Right atrium auricular region (tissue), 2 donors: ENCODE measurements at regions not wholly inside any gene's neighbourhood (a gene's known extent, or its start where the extent isn't known, plus 50 kb on each side); places are given as distances from the start of the nearest gene placed in this dataset.

Experiments
- DNase-seq: peaks from one replicate; pipeline ENCODE4 v3.0.0-alpha.2; 2019; ENCODE audit warnings: low spot score
- H3K27ac ChIP-seq, 2 donors: fragments of 200-600 bp; sonication (generic); 1 replicate in 1 of 2; 2 replicates in 1 of 2; pipeline ENCODE4 v1.5.1; 2016 to 2019
- H3K27me3 ChIP-seq, 2 donors: fragments of 200-600 bp; sonication (generic); one replicate each; pipeline versions ENCODE4 v1.5.1 to v1.6.0; 2017 to 2019
- H3K36me3 ChIP-seq: fragments of 200-600 bp; sonication (generic); one replicate; pipeline ENCODE4 v1.5.1; 2016
- H3K4me1 ChIP-seq, 2 donors: fragments of 200-600 bp; sonication (generic); one replicate each; pipeline versions ENCODE4 v1.5.1 to v1.6.0; 2017 to 2019
- H3K4me3 ChIP-seq, 2 donors: fragments of 200-600 bp; sonication (generic); 1 replicate in 1 of 2; 2 replicates in 1 of 2; pipeline ENCODE4 v1.5.1; 2017 to 2019; ENCODE audit warnings: mild to moderate bottlenecking in 1 of 2, moderate library complexity in 1 of 2
- H3K9me3 ChIP-seq, 2 donors: fragments of 200-600 bp; sonication (generic); one replicate each; pipeline ENCODE4 v1.5.1; 2019
- TF ChIP-seq, protein P1 (sequence below), 2 donors: fragments of 200-600 bp; sonication (generic); IDR thresholded peaks; one replicate each; pipeline ENCODE4 v1.5.1; 2019; ENCODE audit warnings: antibody characterized with exemption in 2 of 2

DNA sequence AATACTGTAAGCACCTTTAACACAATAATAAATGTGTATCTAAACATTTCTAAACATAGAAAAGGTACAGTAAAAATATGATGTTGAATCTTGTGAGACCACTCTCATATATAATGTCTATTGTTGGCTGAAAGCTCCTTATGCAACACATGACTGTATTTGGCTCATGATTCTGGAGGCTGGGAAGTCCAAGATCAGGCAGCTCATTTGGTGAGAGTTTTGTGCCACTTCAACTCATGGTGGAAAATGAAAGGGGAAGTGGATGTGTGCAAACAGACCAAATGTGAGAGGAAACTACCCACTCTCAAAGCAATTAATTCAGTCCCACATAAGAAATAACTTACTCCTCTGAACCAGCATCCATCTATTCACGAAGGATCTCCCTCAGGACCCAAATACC is 257.7 kb upstream of the OPRM1 start:
- Histone ChIP-seq H3K9me3 (peaks cover 0 to 8% of the 10 kb centered on the region in 2 donors), H3K27ac (no peak overlapping the region), H3K36me3 (no peaks in the 10 kb centered on the region), H3K4me3 (no peak overlapping the region), H3K27me3 (no peaks in the 10 kb centered on the region), H3K4me1 (no peaks in the 10 kb centered on the region)
- no peak for DNase-seq
- TF ChIP-seq, protein P1, sequence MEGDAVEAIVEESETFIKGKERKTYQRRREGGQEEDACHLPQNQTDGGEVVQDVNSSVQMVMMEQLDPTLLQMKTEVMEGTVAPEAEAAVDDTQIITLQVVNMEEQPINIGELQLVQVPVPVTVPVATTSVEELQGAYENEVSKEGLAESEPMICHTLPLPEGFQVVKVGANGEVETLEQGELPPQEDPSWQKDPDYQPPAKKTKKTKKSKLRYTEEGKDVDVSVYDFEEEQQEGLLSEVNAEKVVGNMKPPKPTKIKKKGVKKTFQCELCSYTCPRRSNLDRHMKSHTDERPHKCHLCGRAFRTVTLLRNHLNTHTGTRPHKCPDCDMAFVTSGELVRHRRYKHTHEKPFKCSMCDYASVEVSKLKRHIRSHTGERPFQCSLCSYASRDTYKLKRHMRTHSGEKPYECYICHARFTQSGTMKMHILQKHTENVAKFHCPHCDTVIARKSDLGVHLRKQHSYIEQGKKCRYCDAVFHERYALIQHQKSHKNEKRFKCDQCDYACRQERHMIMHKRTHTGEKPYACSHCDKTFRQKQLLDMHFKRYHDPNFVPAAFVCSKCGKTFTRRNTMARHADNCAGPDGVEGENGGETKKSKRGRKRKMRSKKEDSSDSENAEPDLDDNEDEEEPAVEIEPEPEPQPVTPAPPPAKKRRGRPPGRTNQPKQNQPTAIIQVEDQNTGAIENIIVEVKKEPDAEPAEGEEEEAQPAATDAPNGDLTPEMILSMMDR (IDR thresholded peaks at IDR 0.05): no peak

DNA sequence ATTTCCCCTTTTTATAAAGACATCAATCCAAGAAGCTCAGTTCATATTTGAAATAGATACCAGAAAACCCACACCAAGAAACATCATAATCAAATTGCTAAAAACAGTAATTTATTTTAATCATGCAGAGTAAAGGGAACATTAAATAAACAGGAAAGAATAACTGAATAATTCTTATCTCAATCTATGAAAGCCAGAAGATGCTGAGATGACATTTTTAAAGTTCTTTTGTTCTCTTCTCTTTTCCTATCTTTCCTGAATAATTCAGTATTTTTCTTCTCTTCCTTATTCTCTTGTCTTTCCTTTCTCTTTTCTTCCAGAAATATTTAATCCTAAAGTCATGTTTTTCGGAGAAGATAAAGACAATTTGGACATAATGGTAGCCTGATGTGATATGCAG is 259.0 kb upstream of the OPRM1 start:
- peaks cover 0 to 8% of the 10 kb centered on the region in 2 donors for H3K9me3 ChIP-seq
- DNase-seq: no peak
- no peaks in the 10 kb centered on the region for H3K36me3 ChIP-seq
- no peak overlapping the region for H3K4me3 ChIP-seq
- no peaks in the 10 kb centered on the region for H3K27me3 ChIP-seq
- TF ChIP-seq, protein P1 (IDR thresholded peaks at IDR 0.05): no peak
- H3K27ac ChIP-seq: no peak overlapping the region
- H3K4me1 ChIP-seq: no peaks in the 10 kb centered on the region

DNA sequence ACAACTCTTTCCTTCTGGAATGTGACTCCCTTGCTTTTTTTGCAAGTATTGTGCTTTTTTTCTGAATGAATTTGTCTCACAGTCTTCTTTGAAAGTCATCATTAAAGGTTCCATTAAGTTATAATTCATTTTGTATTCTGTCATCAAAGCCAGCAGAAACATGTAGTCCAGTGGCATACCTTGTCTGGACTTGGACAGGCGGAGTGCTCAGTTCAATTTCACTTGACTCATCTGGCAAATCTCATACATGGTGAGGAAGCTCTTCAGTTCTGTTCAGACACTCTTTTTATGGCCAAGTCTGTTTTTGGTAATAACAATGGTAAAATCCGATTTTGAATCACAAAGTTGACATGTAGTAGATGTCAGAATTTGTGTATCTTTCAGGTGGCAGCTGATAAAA is 260.8 kb upstream of the OPRM1 start:
- Histone ChIP-seq H3K36me3 (no peaks in the 10 kb centered on the region), H3K27ac (no peak overlapping the region), H3K27me3 (no peaks in the 10 kb centered on the region), H3K9me3 (peaks cover 0 to 8% of the 10 kb centered on the region in 2 donors), H3K4me1 (no peaks in the 10 kb centered on the region), H3K4me3 (no peak overlapping the region)
- DNase-seq: no peak
- TF ChIP-seq, protein P1 (IDR thresholded peaks at IDR 0.05): no peak

DNA sequence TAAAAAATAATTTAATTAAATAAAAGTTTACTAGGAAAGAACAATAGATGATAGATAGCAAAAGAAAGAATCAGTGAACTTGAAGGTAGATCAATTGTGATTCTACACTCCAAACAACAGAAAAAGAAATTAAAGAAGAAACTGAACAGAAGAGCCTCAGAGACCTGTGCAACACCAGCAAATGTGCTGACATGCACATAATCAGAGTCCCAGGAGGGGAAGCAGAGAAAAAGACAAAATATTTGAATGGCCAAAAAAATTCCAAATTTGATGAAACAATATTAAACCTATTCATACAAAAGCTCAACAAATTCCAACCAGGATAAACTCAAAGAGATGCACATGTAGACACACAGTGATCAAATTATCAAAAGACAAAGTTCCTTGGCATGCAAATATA is 267.5 kb upstream of the OPRM1 start:
- no peaks in the 10 kb centered on the region for H3K27me3 ChIP-seq
- H3K36me3 ChIP-seq: no peaks in the 10 kb centered on the region
- H3K27ac ChIP-seq: no peak overlapping the region
- H3K4me1 ChIP-seq: no peaks in the 10 kb centered on the region
- H3K4me3 ChIP-seq: no peak overlapping the region
- TF ChIP-seq, protein P1 (IDR thresholded peaks at IDR 0.05): no peak
- H3K9me3 ChIP-seq: no peaks in the 10 kb centered on the region
- DNase-seq: no peak

DNA sequence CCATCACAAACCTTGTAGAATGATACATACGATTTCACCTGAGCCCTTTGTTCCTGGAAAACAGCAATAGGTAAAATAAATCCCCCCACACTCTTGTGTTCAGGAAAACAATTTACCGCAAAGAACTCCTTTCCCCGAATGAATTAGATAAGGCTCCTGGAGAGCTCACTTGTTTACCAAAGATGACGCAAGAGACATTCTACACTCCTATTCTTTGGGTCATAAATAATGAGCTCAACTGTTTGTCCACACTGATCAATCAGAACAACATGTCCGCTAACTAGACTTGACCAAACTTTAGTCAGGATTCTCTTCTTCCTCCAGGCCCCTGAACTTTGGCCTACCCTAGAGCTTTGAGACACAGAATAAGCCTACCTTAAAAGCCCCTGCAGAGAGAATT is 271.9 kb upstream of the OPRM1 start:
- H3K4me1 ChIP-seq: no peaks in the 10 kb centered on the region
- TF ChIP-seq, protein P1 (IDR thresholded peaks at IDR 0.05): no peak
- DNase-seq: no peak
- no peaks in the 10 kb centered on the region for H3K27me3 ChIP-seq
- no peaks in the 10 kb centered on the region for H3K9me3 ChIP-seq
- no peaks in the 10 kb centered on the region for H3K36me3 ChIP-seq
- H3K4me3 ChIP-seq: no peak overlapping the region
- no peak overlapping the region for H3K27ac ChIP-seq

DNA sequence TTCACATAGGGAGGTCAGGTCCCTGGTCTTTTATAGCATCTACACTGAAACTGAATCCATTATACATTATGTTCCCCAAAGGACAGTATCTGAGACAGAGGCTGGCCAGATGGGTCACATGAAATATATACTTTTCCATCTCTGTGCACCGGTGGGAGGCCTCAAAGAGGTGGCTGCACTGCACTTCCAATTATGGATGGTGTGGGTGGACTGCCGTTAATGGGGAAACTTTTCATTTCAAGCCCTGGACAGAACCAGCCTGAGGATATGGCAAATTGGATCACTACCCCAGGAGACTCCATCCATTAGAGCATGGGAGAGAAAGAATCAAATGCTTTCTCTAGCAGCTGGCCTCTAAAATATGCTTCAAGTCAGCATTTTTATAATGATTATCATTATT is 280.5 kb upstream of the OPRM1 start:
- TF ChIP-seq, protein P1 (IDR thresholded peaks at IDR 0.05): no peak
- Histone ChIP-seq H3K27ac (no peak overlapping the region), H3K4me1 (no peaks in the 10 kb centered on the region), H3K4me3 (no peak overlapping the region), H3K9me3 (no peaks in the 10 kb centered on the region), H3K36me3 (no peaks in the 10 kb centered on the region), H3K27me3 (no peaks in the 10 kb centered on the region)
- DNase-seq: no peak
